Right lobe of liver (tissue), 4 donors: ENCODE measurements at regions not wholly inside any gene's neighbourhood (a gene's known extent, or its start where the extent isn't known, plus 50 kb on each side); places are given as distances from the start of the nearest gene placed in this dataset.

Experiments used
- CTCF ChIP-seq, 4 donors: fragments of 200-600 bp in 3 of 4; fragments of 450-650 bp in 1 of 4; IDR thresholded peaks; one replicate each; pipeline versions ENCODE4 v1.5.1 to v1.8.0; 2016 to 2022; ENCODE audit warnings: antibody characterized with exemption in 4 of 4, mild to moderate bottlenecking in 2 of 4
- POLR2A ChIP-seq: fragments of 450-650 bp; IDR thresholded peaks from one replicate; pipeline ENCODE4 v1.6.1; 2017; ENCODE audit warnings: antibody characterized with exemption, mild to moderate bottlenecking
- donor health status: DM: no; HTN: no; CAD: no.
- donor health status: DM: no; HTN: no; CAD: no.
- donor health status: DM: no; HTN: yes; CAD: no.

- TF ChIP-seq CTCF (IDR thresholded peaks at IDR 0.05) (no peak), POLR2A (no peak)
Measured at GRCh38 chr2:8400196-8400595, 281.7 kb upstream of the ID2 start.
